Aorta (tissue), 5 donors: ENCODE measurements at regions not wholly inside any gene's neighbourhood (a gene's known extent, or its start where the extent isn't known, plus 50 kb on each side); places are given as distances from the start of the nearest gene placed in this dataset.

Experiments
- ATAC-seq: fragments of 200-7000 bp; cut with Tn5 transposase; one replicate; pipeline ENCODE4 v1.9.1; 2022; ENCODE audit warnings: moderate library complexity; ENCODE audit not compliant: low FRiP score
- DNase-seq, 2 donors: peaks; one replicate each; pipeline ENCODE4 v3.0.0-alpha.2; 2020
- H3K27ac ChIP-seq, 2 donors: one replicate each; pipeline ENCODE4 v1.5.1; 2013; ENCODE audit warnings: low read length in 2 of 2, mild to moderate bottlenecking in 2 of 2, moderate library complexity in 2 of 2, control low read depth in 1 of 2, inconsistent platforms in 1 of 2, low read depth in 1 of 2
- H3K27me3 ChIP-seq, 2 donors: one replicate each; pipeline ENCODE4 v1.6.1; 2013; ENCODE audit warnings: control low read depth in 1 of 2, low read length in 1 of 2, mild to moderate bottlenecking in 1 of 2, moderate library complexity in 1 of 2; ENCODE audit not compliant: insufficient read depth in 2 of 2, control insufficient read depth in 1 of 2
- H3K36me3 ChIP-seq, 2 donors: one replicate each; pipeline ENCODE4 v1.6.1; 2013; ENCODE audit warnings: control low read depth in 1 of 2, low read length in 1 of 2, mild to moderate bottlenecking in 1 of 2; ENCODE audit not compliant: insufficient read depth in 2 of 2, control insufficient read depth in 1 of 2
- H3K4me1 ChIP-seq, 2 donors: one replicate each; pipeline ENCODE4 v1.6.1; 2013; ENCODE audit warnings: low read length in 2 of 2, control low read depth in 1 of 2, mild to moderate bottlenecking in 1 of 2, moderate library complexity in 1 of 2; ENCODE audit not compliant: insufficient read depth in 2 of 2, control insufficient read depth in 1 of 2
- H3K4me3 ChIP-seq, 2 donors: one replicate each; pipeline ENCODE4 v1.5.1; 2013; ENCODE audit warnings: low read length in 2 of 2, control low read depth in 1 of 2, mild to moderate bottlenecking in 1 of 2
- H3K9me3 ChIP-seq: one replicate; pipeline ENCODE4 v1.6.1; 2013; ENCODE audit warnings: mild to moderate bottlenecking, low read length; ENCODE audit not compliant: control insufficient read depth
- WGBS, 2 donors: extraction: QIAGEN DNeasy Blood & Tissue Kit; methylation state at CpG; one replicate each; pipeline ENCODE4 v1.1.7; 2013; 5-methylcytosine and 5-hydroxymethylcytosine counted together
- intact Hi-C, 2 donors: fragments of 100-400 bp; cut with DNase I; formaldehyde crosslinking; loops; one replicate each; pipeline versions ENCODE4 v1.14.2 to v1.15.0; 2022
- donor health status: healthy with polysubstance abuse.
- donor health status: Bipolar disorder and iron deficiency.
- donor health status: DM: no; HTN: no; CAD: no.
- donor health status: DM: no; HTN: no; CAD: no.
- donor health status: DM: yes; HTN: yes; CAD: no.

- H3K4me1 ChIP-seq: no peaks in the 10 kb centered on the region
- ATAC-seq (no peak), DNase-seq (peak in 1 of 2 donors; percentile 27)
- no peak overlapping the region for H3K27ac ChIP-seq
- H3K36me3 ChIP-seq: no peaks in the 10 kb centered on the region
- H3K9me3 ChIP-seq: no peaks in the 10 kb centered on the region
- H3K27me3 ChIP-seq: no peaks in the 10 kb centered on the region
- intact Hi-C loops: no loop called here
- WGBS, 2 donors: 51 to 53% methylated on average over 5 of the region's 5 CpGs
- no peak overlapping the region for H3K4me3 ChIP-seq
These were observed 554.2 kb downstream of the TCERG1L start for GRCh38 chr10:130757271-130757670.

GRCh38 chr10:130757821-130758489 lies 553.6 kb downstream of the TCERG1L start:
- 80 to 83% methylated on average over 17 of the region's 17 CpGs for WGBS, 2 donors

GRCh38 chr10:130758529-130758928 lies 553.0 kb downstream of the TCERG1L start:
- Histone ChIP-seq H3K36me3 (no peaks in the 10 kb centered on the region), H3K4me3 (no peak overlapping the region), H3K27ac (no peak overlapping the region), H3K27me3 (no peaks in the 10 kb centered on the region), H3K9me3 (no peaks in the 10 kb centered on the region), H3K4me1 (no peaks in the 10 kb centered on the region)
- 86 to 94% methylated on average over 5 of the region's 5 CpGs for WGBS, 2 donors
- DNase-seq: peak in 1 of 2 donors; percentile 40
- intact Hi-C loops: no loop called here
- no peak for ATAC-seq

More at GRCh38 chr10:130757821-130758489, 553.6 kb downstream of the TCERG1L start:
- no peaks in the 10 kb centered on the region for H3K4me1 ChIP-seq
- H3K9me3 ChIP-seq: no peaks in the 10 kb centered on the region
- H3K27ac ChIP-seq: no peak overlapping the region
- H3K36me3 ChIP-seq: no peaks in the 10 kb centered on the region
- DNase-seq (peak; percentile 14 to 39), ATAC-seq (no peak)
- no peaks in the 10 kb centered on the region for H3K27me3 ChIP-seq
- no peak overlapping the region for H3K4me3 ChIP-seq
- intact Hi-C loops: no loop called here

GRCh38 chr10:130761032-130761575 lies 550.4 kb downstream of the TCERG1L start:
- 68 to 76% methylated on average over 6 of the region's 6 CpGs for WGBS, 2 donors
- H3K27me3 ChIP-seq: no peaks in the 10 kb centered on the region
- H3K4me1 ChIP-seq: no peaks in the 10 kb centered on the region
- intact Hi-C loops: no loop called here
- peak in 1 of 2 donors; percentile 47 for DNase-seq
- no peak for ATAC-seq
- no peaks in the 10 kb centered on the region for H3K9me3 ChIP-seq
- H3K36me3 ChIP-seq: no peaks in the 10 kb centered on the region
- H3K4me3 ChIP-seq: no peak overlapping the region
- H3K27ac ChIP-seq: no peak overlapping the region

GRCh38 chr10:130761788-130762301 lies 549.7 kb downstream of the TCERG1L start:
- Histone ChIP-seq H3K36me3 (no peaks in the 10 kb centered on the region), H3K4me3 (no peak overlapping the region), H3K4me1 (no peaks in the 10 kb centered on the region), H3K27ac (no peak overlapping the region), H3K27me3 (no peaks in the 10 kb centered on the region), H3K9me3 (no peaks in the 10 kb centered on the region)
- no peak for ATAC-seq
- WGBS, 2 donors: 15 to 29% methylated on average over 13 of the region's 13 CpGs
- DNase-seq: peak in 1 of 2 donors; percentile 40
- intact Hi-C loops: no loop called here

GRCh38 chr10:130762491-130762890 lies 549.0 kb downstream of the TCERG1L start:
- Histone ChIP-seq H3K27ac (no peak overlapping the region), H3K36me3 (no peaks in the 10 kb centered on the region), H3K9me3 (no peaks in the 10 kb centered on the region), H3K4me1 (no peaks in the 10 kb centered on the region), H3K27me3 (no peaks in the 10 kb centered on the region), H3K4me3 (no peak overlapping the region)
- DNase-seq (peak in 1 of 2 donors; percentile 34), ATAC-seq (no peak)
- intact Hi-C loops: no loop called here
- WGBS, 2 donors: 71 to 76% methylated on average over 6 of the region's 6 CpGs

- Histone ChIP-seq H3K27ac (no peak overlapping the region), H3K4me1 (no peaks in the 10 kb centered on the region), H3K27me3 (no peaks in the 10 kb centered on the region), H3K9me3 (peaks cover 5% of the 10 kb centered on the region), H3K4me3 (no peak overlapping the region), H3K36me3 (no peaks in the 10 kb centered on the region)
- no peak for ATAC-seq
- DNase-seq: no peak
- intact Hi-C loops: no loop called here
- WGBS, 2 donors: 80 to 82% methylated on average over 6 of the region's 6 CpGs
These were observed 548.5 kb downstream of the TCERG1L start for GRCh38 chr10:130763071-130763470.

GRCh38 chr10:130763491-130763890 lies 548.0 kb downstream of the TCERG1L start:
- intact Hi-C loops: no loop called here
- Histone ChIP-seq H3K27ac (no peak overlapping the region), H3K4me1 (no peaks in the 10 kb centered on the region), H3K9me3 (peaks cover 5% of the 10 kb centered on the region), H3K36me3 (no peaks in the 10 kb centered on the region), H3K4me3 (no peak overlapping the region), H3K27me3 (no peaks in the 10 kb centered on the region)
- ATAC-seq: no peak
- DNase-seq: peak in 1 of 2 donors; percentile 32
- 58 to 68% methylated on average over 4 of the region's 4 CpGs for WGBS, 2 donors

- peaks cover 5% of the 10 kb centered on the region for H3K9me3 ChIP-seq
- H3K36me3 ChIP-seq: no peaks in the 10 kb centered on the region
- intact Hi-C loops: no loop called here
- no peak overlapping the region for H3K4me3 ChIP-seq
- ATAC-seq (no peak), DNase-seq (peak in 1 of 2 donors; percentile 57)
- no peak overlapping the region for H3K27ac ChIP-seq
- no peaks in the 10 kb centered on the region for H3K27me3 ChIP-seq
- H3K4me1 ChIP-seq: no peaks in the 10 kb centered on the region
- WGBS, 2 donors: 65 to 82% methylated on average over 7 of the region's 7 CpGs
These were observed 546.9 kb downstream of the TCERG1L start for GRCh38 chr10:130764651-130765050.
